A549 (cell line): ENCODE measurements at regions not wholly inside any gene's neighbourhood (a gene's known extent, or its start where the extent isn't known, plus 50 kb on each side); places are given as distances from the start of the nearest gene placed in this dataset.

Source experiments
- EP300 ChIP-seq, 2 experiments: fragments of >200 bp; sonication (Bioruptor Twin); formaldehyde crosslinking; IDR thresholded peaks; 2 replicates in 1 of 2; 3 replicates in 1 of 2; pipeline ENCODE4 v1.6.1; 2016 to 2017
- MAFK ChIP-seq: fragments of 450-650 bp; IDR thresholded peaks from 2 replicates; pipeline ENCODE4 v1.6.1; 2014; ENCODE audit not compliant: partially characterized antibody
- POLR2A ChIP-seq: IDR thresholded peaks from 2 replicates; pipeline ENCODE4 v1.6.1; 2012; ENCODE audit warnings: mild to moderate bottlenecking, low read length

DNA sequence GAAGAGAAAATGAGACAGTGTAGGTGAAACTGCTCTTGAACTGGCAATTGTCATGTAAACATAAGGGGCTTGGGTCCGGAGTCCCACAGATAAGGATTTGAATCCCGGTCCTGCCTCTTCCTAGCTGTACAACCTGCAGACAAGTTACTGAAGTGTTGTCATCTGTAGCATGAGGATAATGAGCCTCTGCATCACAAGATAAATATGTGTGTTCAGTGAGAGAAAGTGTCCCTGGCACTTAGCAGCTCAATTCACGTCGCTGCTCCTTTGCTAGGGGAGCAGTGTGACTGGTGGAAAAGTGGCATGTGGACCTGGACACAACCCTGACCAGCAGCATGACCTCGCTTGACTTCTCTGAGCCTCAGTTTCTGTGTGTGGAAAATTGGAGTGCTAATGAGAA, 73.7 kb upstream of the NECTIN1 start:
- TF ChIP-seq POLR2A (no peak), EP300 (IDR thresholded peaks at IDR 0.05) (no peak), MAFK (no peak)
